GM18517 (cell line): ENCODE measurements at regions not wholly inside any gene's neighbourhood (a gene's known extent, or its start where the extent isn't known, plus 50 kb on each side); places are given as distances from the start of the nearest gene placed in this dataset.

Source experiments
- ATAC-seq: cut with Tn5 transposase; IDR thresholded peaks from one replicate; pipeline ENCODE4 v1.9.1; 2021; ENCODE audit warnings: mild to moderate bottlenecking, moderate library complexity; ENCODE audit not compliant: unreplicated experiment

- ATAC-seq: no peak
Observed at GRCh38 chr5:1748271-1748670, 51.4 kb downstream of the MRPL36 start.

- no peak for ATAC-seq
Observed at GRCh38 chr5:1747803-1748085, 51.9 kb downstream of the MRPL36 start.

GRCh38 chr5:1747079-1747802, 52.4 kb downstream of the MRPL36 start:
- no peak for ATAC-seq

GRCh38 chr5:1746371-1747078, 53.1 kb downstream of the MRPL36 start:
- no peak for ATAC-seq

GRCh38 chr5:1745796-1746370, 53.8 kb downstream of the MRPL36 start:
- no peak for ATAC-seq

- ATAC-seq: no peak
Observed at GRCh38 chr5:1745123-1745795, 54.4 kb downstream of the MRPL36 start.

- ATAC-seq: no peak
Observed at GRCh38 chr5:1744393-1745122, 55.1 kb downstream of the MRPL36 start.

- ATAC-seq: no peak
Observed at GRCh38 chr5:1743769-1744085, 55.9 kb downstream of the MRPL36 start.

- no peak for ATAC-seq
Observed at GRCh38 chr5:1743061-1743768, 56.4 kb downstream of the MRPL36 start.

- peak; percentile 73 for ATAC-seq
Observed at GRCh38 chr5:1737790-1738405, 61.7 kb downstream of the MRPL36 start.

- ATAC-seq: no peak
Observed at GRCh38 chr5:1736889-1737711, 62.5 kb downstream of the MRPL36 start.

GRCh38 chr5:1736065-1736464, 63.6 kb downstream of the MRPL36 start:
- ATAC-seq: no peak

GRCh38 chr5:1735320-1735970, 64.2 kb downstream of the MRPL36 start:
- no peak for ATAC-seq

- no peak for ATAC-seq
Observed at GRCh38 chr5:1734908-1735289, 64.7 kb downstream of the MRPL36 start.

GRCh38 chr5:1734271-1734907, 65.2 kb downstream of the MRPL36 start:
- no peak for ATAC-seq

GRCh38 chr5:1733369-1733768, 66.3 kb downstream of the MRPL36 start:
- no peak for ATAC-seq

- ATAC-seq: no peak
Observed at GRCh38 chr5:1732945-1733344, 66.7 kb downstream of the MRPL36 start.

- no peak for ATAC-seq
Observed at GRCh38 chr5:1732238-1732941, 67.2 kb downstream of the MRPL36 start.
